HFF-Myc (cell line): ENCODE measurements at regions not wholly inside any gene's neighbourhood (a gene's known extent, or its start where the extent isn't known, plus 50 kb on each side); places are given as distances from the start of the nearest gene placed in this dataset.

Experiments used
- DNase-seq: peaks from one replicate; pipeline ENCODE4 v3.0.0-alpha.2; 2011; ENCODE audit warnings: low read depth; ENCODE audit errors: extremely low read depth
- H3K4me3 ChIP-seq: replicated peaks from 2 replicates; pipeline ENCODE4 v1.5.1; 2011; ENCODE audit warnings: low read depth, mild to moderate bottlenecking, control low read depth, low read length
- TF ChIP-seq, protein P1 (sequence below): IDR thresholded peaks from 2 replicates; pipeline ENCODE4 v1.5.1; 2012; ENCODE audit warnings: mild to moderate bottlenecking, low read depth, low read length, control low read depth; ENCODE audit errors: missing control alignments

DNA sequence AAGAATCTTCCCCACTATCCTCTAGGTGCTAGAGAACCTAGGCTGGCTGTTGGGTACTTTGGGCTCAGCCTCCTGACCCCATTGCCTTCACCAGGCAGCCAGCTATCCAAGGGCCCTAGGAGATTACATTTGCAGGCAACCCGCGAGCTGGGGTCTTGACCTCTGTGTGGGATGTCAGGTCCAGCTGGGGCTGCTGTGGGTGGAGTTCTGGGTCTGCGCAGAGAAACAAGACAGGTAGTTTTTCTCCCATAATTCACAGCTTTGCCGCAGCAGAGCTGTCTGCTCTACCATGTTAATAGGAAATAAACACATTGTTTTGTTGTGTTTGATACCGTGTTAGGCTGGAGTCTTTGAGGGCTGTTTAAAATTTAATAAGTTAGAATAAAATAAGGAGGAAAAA, 142.8 kb upstream of the PLET1 start:
- TF ChIP-seq, protein P1, sequence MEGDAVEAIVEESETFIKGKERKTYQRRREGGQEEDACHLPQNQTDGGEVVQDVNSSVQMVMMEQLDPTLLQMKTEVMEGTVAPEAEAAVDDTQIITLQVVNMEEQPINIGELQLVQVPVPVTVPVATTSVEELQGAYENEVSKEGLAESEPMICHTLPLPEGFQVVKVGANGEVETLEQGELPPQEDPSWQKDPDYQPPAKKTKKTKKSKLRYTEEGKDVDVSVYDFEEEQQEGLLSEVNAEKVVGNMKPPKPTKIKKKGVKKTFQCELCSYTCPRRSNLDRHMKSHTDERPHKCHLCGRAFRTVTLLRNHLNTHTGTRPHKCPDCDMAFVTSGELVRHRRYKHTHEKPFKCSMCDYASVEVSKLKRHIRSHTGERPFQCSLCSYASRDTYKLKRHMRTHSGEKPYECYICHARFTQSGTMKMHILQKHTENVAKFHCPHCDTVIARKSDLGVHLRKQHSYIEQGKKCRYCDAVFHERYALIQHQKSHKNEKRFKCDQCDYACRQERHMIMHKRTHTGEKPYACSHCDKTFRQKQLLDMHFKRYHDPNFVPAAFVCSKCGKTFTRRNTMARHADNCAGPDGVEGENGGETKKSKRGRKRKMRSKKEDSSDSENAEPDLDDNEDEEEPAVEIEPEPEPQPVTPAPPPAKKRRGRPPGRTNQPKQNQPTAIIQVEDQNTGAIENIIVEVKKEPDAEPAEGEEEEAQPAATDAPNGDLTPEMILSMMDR: no peak
- H3K4me3 ChIP-seq: no peak overlapping the region
- DNase-seq: no peak

DNA sequence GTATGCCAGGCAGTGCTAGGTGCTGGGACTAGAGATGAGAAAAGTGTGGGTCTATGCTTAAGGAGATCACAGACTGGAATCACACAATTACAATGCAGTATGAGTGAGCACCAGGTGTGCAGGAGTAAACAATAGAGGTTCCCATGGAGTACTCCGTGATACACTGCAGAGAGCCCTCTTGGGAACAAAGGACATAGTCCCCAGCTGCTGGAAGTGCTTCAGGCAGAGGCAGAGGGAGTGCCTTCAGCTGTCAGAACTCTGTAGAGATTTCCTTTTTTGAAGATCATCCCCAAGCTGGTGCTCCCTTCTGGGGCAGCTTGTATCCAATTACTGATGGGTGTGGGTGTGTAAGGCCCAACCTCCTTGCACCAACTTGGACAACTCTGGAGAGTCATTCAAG, 143.5 kb upstream of the PLET1 start:
- DNase-seq: no peak
- TF ChIP-seq, protein P1: no peak

DNA sequence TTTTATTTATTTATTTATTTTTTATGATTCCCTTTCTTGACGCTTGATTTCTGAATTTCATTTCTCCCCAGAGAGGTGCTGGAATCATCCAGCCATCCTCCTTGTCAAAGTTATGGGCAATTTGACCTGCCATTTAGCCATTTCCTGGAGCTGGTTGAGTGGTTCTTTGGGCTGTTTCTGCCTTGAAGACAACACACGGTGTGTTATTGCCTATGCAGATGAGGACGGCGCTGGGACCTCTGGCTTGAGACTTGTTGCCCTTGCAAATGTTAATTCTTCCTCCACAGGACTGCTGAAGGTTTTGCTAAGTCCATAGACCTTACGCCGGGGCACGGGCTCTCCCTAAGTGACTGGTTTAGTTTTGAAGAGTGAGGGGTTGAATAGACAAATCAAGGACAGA, 147.9 kb upstream of the PLET1 start:
- no peak overlapping the region for H3K4me3 ChIP-seq
- no peak for DNase-seq
- TF ChIP-seq, protein P1: no peak

More for the DNA sequence above, 143.5 kb upstream of the PLET1 start:
- H3K4me3 ChIP-seq: no peak overlapping the region

DNA sequence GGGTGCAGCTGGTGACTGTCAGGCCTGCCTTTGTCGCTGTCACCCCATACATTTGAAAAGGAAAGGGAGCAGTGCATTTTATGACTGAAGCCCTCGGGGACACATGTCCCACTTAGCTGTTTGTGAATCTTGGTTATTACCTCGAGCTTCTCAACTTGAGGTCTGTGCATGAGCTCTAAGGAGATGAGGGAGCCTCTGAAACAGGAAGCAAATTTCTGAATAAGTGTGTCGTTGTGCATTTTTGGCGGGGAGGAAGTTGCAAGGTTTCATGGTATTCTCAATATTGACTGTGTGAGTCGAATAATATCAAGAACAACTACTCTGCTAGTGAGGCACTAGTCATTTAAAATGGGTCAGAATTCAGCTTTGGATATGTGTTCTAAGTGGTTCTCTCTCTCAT, 149.7 kb upstream of the PLET1 start:
- DNase-seq: no peak
- TF ChIP-seq, protein P1: no peak
- H3K4me3 ChIP-seq: no peak overlapping the region

DNA sequence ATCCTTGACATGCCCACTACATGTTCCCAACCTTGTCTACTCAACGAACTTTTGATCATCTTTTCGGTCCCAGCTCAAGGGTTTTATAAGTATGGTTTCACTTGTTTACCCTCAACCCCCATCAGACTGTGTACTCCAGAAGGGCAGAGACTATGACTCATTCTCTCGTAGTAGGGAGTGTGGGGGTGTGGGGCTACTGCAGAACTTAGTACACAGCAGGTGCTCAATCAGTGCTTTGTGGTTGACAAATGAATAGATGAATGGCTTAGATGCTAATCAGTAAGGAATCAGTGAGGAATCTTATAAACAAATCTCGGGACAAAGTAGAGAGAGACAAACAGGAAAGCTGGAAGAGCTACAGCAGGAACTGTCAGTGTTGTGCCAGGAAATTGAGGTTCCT, 151.7 kb upstream of the PLET1 start:
- DNase-seq: no peak
- TF ChIP-seq, protein P1: no peak
- no peak overlapping the region for H3K4me3 ChIP-seq

DNA sequence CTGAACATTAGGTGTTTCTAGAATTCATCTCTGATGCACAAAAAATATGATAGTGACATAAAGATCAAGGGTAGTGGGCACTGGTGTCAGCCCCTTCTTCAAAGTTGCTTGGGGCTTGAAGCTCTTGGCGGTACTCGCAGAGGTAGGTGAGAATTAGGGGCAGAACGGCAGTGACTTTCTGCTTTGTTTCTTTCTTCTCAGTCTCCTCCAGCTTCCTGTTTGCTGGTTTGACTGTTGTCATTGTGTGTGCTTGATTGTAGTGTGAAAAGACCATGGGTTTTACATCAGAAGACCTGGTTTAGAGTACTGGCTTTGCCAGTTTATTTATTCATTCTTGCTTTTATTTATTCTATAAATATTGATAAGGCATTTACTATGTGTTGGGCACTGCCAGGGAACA, 156.7 kb upstream of the PLET1 start:
- TF ChIP-seq, protein P1: no peak
- H3K4me3 ChIP-seq: no peak overlapping the region
- DNase-seq: no peak

DNA sequence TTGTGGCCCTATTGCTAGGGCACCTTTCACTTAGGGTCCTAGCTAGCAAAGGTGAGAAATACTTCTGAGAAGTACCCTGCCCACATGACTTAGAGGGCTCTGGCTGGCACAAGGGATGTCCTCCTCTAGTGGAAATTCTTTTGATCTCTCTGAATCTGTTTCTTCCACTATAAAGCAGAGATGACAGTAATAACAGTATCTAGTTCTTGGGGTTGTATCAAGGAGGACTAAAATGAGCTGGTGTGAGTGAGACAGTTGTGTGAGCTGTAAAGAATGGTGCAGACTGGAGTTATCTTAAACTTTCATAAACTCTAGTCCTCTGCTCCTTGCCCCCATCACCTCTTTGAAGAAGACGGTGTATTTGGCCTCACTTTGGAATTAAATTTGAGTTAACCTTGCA, 157.8 kb upstream of the PLET1 start:
- DNase-seq: no peak
- no peak overlapping the region for H3K4me3 ChIP-seq
- TF ChIP-seq, protein P1: no peak
